ENCODE measurements at regions not wholly inside any gene's neighbourhood (a gene's known extent, or its start where the extent isn't known, plus 50 kb on each side); places are given as distances from the start of the nearest gene placed in this dataset.

DNA sequence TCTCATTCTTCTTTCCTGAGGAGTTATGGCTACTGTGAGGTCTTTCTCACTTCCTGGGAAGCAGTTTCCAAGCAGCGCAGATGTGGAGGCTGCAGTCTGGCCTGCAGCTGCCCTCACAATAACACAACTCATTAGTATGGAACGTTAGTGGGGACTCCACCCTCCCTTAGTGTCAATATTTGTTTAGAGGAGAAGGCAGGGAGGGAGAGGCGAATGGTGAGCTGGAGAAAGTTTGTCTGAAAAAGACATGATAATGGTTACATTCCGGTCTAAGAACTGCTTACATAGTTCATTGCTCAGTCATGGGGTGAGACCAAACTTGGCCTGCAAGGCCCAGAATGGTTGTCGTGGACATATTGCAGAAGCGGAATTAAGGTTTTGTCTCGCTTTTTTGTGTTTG lies 170.2 kb downstream of the HS3ST3B1 start:
- no peak for DNase-seq
- Histone ChIP-seq H3K27ac (no peak overlapping the region), H3K4me3 (no peak overlapping the region), H3K9me3 (no peaks in the 10 kb centered on the region), H3K27me3 (no peaks in the 10 kb centered on the region), H3K4me1 (no peaks in the 10 kb centered on the region), H3K36me3 (no peaks in the 10 kb centered on the region)
- ATAC-seq, result no peak
- in situ Hi-C loops (cut with MboI; ENCODE audit: low sequenced_read_pairs in 4 of 4), result no loop called here
- TF ChIP-seq CTCF (IDR thresholded peaks at IDR 0.05 in 4 of 5, conservative IDR thresholded peaks at IDR 0.05 in 1 of 5) (no peak), POLR2A (IDR thresholded peaks at IDR 0.05) (no peak)
- intact Hi-C loops (cut with DNase I; ENCODE audit: low total_unique reads), result no loop called here

GRCh38 chr17:14470417-14470816 lies 169.5 kb downstream of the HS3ST3B1 start:
- ATAC-seq (no peak), DNase-seq (no peak)
- no peak for TF ChIP-seq CTCF (IDR thresholded peaks at IDR 0.05 in 4 of 5, conservative IDR thresholded peaks at IDR 0.05 in 1 of 5)
- TF ChIP-seq POLR2A (IDR thresholded peaks at IDR 0.05), result no peak
- Histone ChIP-seq H3K27ac (no peak overlapping the region), H3K4me1 (no peaks in the 10 kb centered on the region), H3K9me3 (no peaks in the 10 kb centered on the region), H3K4me3 (no peak overlapping the region), H3K27me3 (no peaks in the 10 kb centered on the region), H3K36me3 (no peaks in the 10 kb centered on the region)
- intact Hi-C loops (cut with DNase I; ENCODE audit: low total_unique reads), result no loop called here
- in situ Hi-C loops (cut with MboI; ENCODE audit: low sequenced_read_pairs in 4 of 4), result no loop called here

- no peaks in the 10 kb centered on the region for H3K9me3 ChIP-seq
- no peak overlapping the region for H3K27ac ChIP-seq
- H3K4me3 ChIP-seq, result no peak overlapping the region
- DNase-seq (no peak), ATAC-seq (no peak)
- H3K4me1 ChIP-seq, result no peaks in the 10 kb centered on the region
- H3K27me3 ChIP-seq, result no peaks in the 10 kb centered on the region
- intact Hi-C loops (cut with DNase I; ENCODE audit: low total_unique reads), result no loop called here
- TF ChIP-seq POLR2A (IDR thresholded peaks at IDR 0.05) (no peak), CTCF (IDR thresholded peaks at IDR 0.05 in 4 of 5, conservative IDR thresholded peaks at IDR 0.05 in 1 of 5) (no peak)
- in situ Hi-C loops (cut with MboI; ENCODE audit: low sequenced_read_pairs in 4 of 4), result no loop called here
- no peaks in the 10 kb centered on the region for H3K36me3 ChIP-seq
Observed at GRCh38 chr17:14469971-14470370, 169.1 kb downstream of the HS3ST3B1 start.

- no peaks in the 10 kb centered on the region for H3K36me3 ChIP-seq
- H3K4me1 ChIP-seq, result no peaks in the 10 kb centered on the region
- H3K27ac ChIP-seq, result no peak overlapping the region
- no peaks in the 10 kb centered on the region for H3K9me3 ChIP-seq
- DNase-seq, result no peak
- no peak for TF ChIP-seq POLR2A (IDR thresholded peaks at IDR 0.05)
- no peak for TF ChIP-seq CTCF (IDR thresholded peaks at IDR 0.05 in 4 of 5, conservative IDR thresholded peaks at IDR 0.05 in 1 of 5)
- no peaks in the 10 kb centered on the region for H3K27me3 ChIP-seq
- no peak for ATAC-seq
- no peak overlapping the region for H3K4me3 ChIP-seq
- in situ Hi-C loops (cut with MboI; ENCODE audit: low sequenced_read_pairs in 4 of 4) (no loop called here), intact Hi-C loops (cut with DNase I; ENCODE audit: low total_unique reads) (no loop called here)
Observed at GRCh38 chr17:14468858-14469257, 168.0 kb downstream of the HS3ST3B1 start.

DNA sequence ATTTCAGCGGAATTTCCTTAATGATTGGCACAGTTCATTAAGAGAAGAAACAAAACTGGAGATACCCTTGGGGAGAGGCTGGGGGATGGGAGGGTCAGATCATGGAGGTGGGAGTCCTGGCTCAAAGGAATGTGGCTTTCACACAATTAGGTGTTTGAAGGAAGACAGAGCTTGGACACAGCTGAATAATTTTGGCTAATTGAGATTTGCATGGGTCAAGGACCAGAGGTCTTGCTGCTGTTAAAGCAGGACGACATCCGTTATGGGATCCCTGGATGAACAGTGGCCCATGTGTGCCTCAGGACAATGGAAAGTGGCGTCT lies 160.3 kb downstream of the HS3ST3B1 start:
- H3K4me1 ChIP-seq, result no peaks in the 10 kb centered on the region
- intact Hi-C loops (cut with DNase I; ENCODE audit: low total_unique reads), result no loop called here
- no peaks in the 10 kb centered on the region for H3K27me3 ChIP-seq
- no peak for ATAC-seq
- H3K27ac ChIP-seq, result no peak overlapping the region
- DNase-seq, result no peak
- TF ChIP-seq CTCF (IDR thresholded peaks at IDR 0.05 in 4 of 5, conservative IDR thresholded peaks at IDR 0.05 in 1 of 5) (no peak), POLR2A (IDR thresholded peaks at IDR 0.05) (no peak)
- no peak overlapping the region for H3K4me3 ChIP-seq
- H3K36me3 ChIP-seq, result no peaks in the 10 kb centered on the region
- in situ Hi-C loops (cut with MboI; ENCODE audit: low sequenced_read_pairs in 4 of 4), result no loop called here
- H3K9me3 ChIP-seq, result no peaks in the 10 kb centered on the region

All from gastrocnemius medialis (tissue), 4 donors.